Neural cell (in vitro differentiated cells): ENCODE measurements at regions not wholly inside any gene's neighbourhood (a gene's known extent, or its start where the extent isn't known, plus 50 kb on each side); places are given as distances from the start of the nearest gene placed in this dataset.

Experiments
- H2AFZ ChIP-seq: fragments of 200-600, 300-800 bp; sonication (generic), shearing (Covaris generic); 2 replicates; pipeline ENCODE4 v1.6.0; 2014; ENCODE audit warnings: low read depth, mild to moderate bottlenecking, antibody characterized with exemption, low read length, moderate library complexity
- H3F3A ChIP-seq: fragments of 200-600 bp; shearing (Covaris generic); 2 replicates; pipeline ENCODE4 v1.6.1; 2016; ENCODE audit warnings: mild to moderate bottlenecking, moderate library complexity, mixed read lengths, antibody characterized with exemption, low read length; ENCODE audit not compliant: insufficient read depth, poor library complexity, severe bottlenecking
- H3K27ac ChIP-seq: fragments of 200-600, 300-800 bp; sonication (generic), shearing (Covaris generic); 2 replicates; pipeline ENCODE4 v1.5.1; 2014; ENCODE audit warnings: mild to moderate bottlenecking, low read length, moderate library complexity
- H3K27me3 ChIP-seq: fragments of 300-800, 200-600 bp; sonication (generic), shearing (Covaris generic); 2 replicates; pipeline ENCODE4 v1.6.0; 2014; ENCODE audit warnings: mild to moderate bottlenecking, low read depth, low read length, moderate library complexity; ENCODE audit not compliant: insufficient read depth
- H3K36me3 ChIP-seq: fragments of 300-800, 200-600 bp; sonication (generic), shearing (Covaris generic); 2 replicates; pipeline ENCODE4 v1.5.1; 2014; ENCODE audit warnings: mild to moderate bottlenecking, antibody characterized with exemption, low read length, moderate library complexity; ENCODE audit not compliant: insufficient read depth
- H3K4me2 ChIP-seq: fragments of 300-800, 200-600 bp; sonication (generic), shearing (Covaris generic); 2 replicates; pipeline ENCODE4 v1.6.0; 2014; ENCODE audit warnings: mild to moderate bottlenecking, low read length
- H3K4me3 ChIP-seq: fragments of 300-800, 200-600 bp; sonication (generic), shearing (Covaris generic); 2 replicates; pipeline ENCODE4 v1.5.1; 2014; ENCODE audit warnings: mild to moderate bottlenecking, low read length, moderate library complexity
- H3K79me2 ChIP-seq: fragments of 200-600 bp; shearing (Covaris generic); replicated peaks from 2 replicates; pipeline ENCODE4 v1.6.0; 2014; ENCODE audit warnings: mild to moderate bottlenecking, low read length, moderate library complexity; ENCODE audit not compliant: insufficient read depth
- H3K9ac ChIP-seq: fragments of 300-800, 200-600 bp; sonication (generic), shearing (Covaris generic); 2 replicates; pipeline ENCODE4 v1.6.1; 2016; ENCODE audit warnings: mild to moderate bottlenecking, low read length, mixed read lengths
- H3K9me2 ChIP-seq: fragments of 200-600 bp; shearing (Covaris generic); 2 replicates; pipeline ENCODE4 v1.6.1; 2016; ENCODE audit warnings: mild to moderate bottlenecking, low read length, mixed read lengths; ENCODE audit not compliant: insufficient read depth
- H3K9me3 ChIP-seq: fragments of 200-600, 300-800 bp; sonication (generic), shearing (Covaris generic); 2 replicates; pipeline ENCODE4 v1.6.1; 2016; ENCODE audit warnings: mild to moderate bottlenecking, mixed run types, low read length, moderate library complexity, mixed read lengths
- H4K20me1 ChIP-seq: fragments of 200-600 bp; shearing (Covaris generic); 2 replicates; pipeline ENCODE4 v1.6.1; 2016; ENCODE audit warnings: mild to moderate bottlenecking, mixed run types; ENCODE audit not compliant: insufficient read depth
- EP300 ChIP-seq: fragments of 450-650 bp; conservative IDR thresholded peaks from 2 replicates; pipeline ENCODE4 v1.6.1; 2014; ENCODE audit warnings: antibody characterized with exemption, mild to moderate bottlenecking, moderate library complexity; ENCODE audit not compliant: poor library complexity, severe bottlenecking
- EZH2 ChIP-seq: fragments of 200-600, 300-800 bp; shearing (Covaris generic), sonication (generic); IDR thresholded peaks from 2 replicates; pipeline ENCODE4 v1.6.1; 2014; ENCODE audit warnings: antibody characterized with exemption, low read length, borderline replicate concordance, mild to moderate bottlenecking; ENCODE audit not compliant: insufficient read depth, poor library complexity, severe bottlenecking
- MXI1 ChIP-seq: fragments of 450-650 bp; conservative IDR thresholded peaks from 2 replicates; pipeline ENCODE4 v1.6.1; 2014; ENCODE audit warnings: antibody characterized with exemption, mild to moderate bottlenecking; ENCODE audit not compliant: poor library complexity, severe bottlenecking
- POLR2AphosphoS5 ChIP-seq: IDR thresholded peaks from 2 replicates; pipeline ENCODE4 v1.6.1; 2012
- RAD21 ChIP-seq: fragments of 450-650 bp; conservative IDR thresholded peaks from 2 replicates; pipeline ENCODE4 v1.6.1; 2014; ENCODE audit warnings: antibody characterized with exemption, mild to moderate bottlenecking, moderate library complexity
- SMC3 ChIP-seq: fragments of 450-650 bp; conservative IDR thresholded peaks from 2 replicates; pipeline ENCODE4 v1.6.1; 2014; ENCODE audit warnings: antibody characterized with exemption, mild to moderate bottlenecking, moderate library complexity; ENCODE audit not compliant: poor library complexity
- TAF1 ChIP-seq: IDR thresholded peaks from 2 replicates; pipeline ENCODE4 v1.6.1; 2012; ENCODE audit warnings: low read depth
- TF ChIP-seq, protein P1 (sequence below): IDR thresholded peaks from 2 replicates; pipeline ENCODE4 v1.6.1; 2012; ENCODE audit warnings: borderline replicate concordance
- TF ChIP-seq, protein P2 (sequence below): fragments of 450-650 bp; IDR thresholded peaks from 2 replicates; pipeline ENCODE4 v1.5.1; 2014; ENCODE audit warnings: antibody characterized with exemption, mild to moderate bottlenecking, moderate library complexity; ENCODE audit not compliant: poor library complexity, severe bottlenecking

DNA sequence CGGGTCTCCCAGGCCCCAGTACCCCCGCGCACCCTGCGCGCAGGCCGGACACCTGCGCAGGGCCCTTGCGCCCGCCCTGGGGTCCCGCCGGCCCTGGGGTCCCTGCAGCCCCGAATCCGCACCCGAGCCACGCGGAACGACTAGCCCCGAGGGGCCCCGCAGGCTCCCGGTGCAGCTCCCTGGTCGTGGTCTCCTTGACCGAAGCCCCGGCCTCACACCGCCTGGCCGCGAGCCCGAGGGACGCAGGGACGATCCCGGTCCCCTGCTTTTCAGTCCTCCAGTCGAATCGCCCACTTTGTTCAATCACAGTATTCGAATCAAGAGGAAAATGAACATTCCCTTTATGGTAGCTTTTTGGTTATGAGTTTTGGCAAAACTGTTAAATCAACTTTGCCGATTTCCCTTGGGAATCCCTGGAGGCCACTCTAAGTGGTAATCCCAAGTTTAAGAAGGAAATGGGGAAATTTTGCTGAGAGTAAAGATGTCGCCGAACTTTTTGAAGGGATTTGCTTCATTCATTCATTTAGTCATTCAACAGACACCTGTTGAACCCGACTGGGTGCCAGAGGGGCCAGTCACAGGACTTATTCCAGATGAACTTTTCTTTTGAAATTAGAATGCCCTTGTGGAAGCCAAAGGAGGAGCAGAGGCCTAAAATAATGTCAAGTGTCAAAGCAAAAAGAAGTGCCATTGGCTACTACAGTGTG lies 75.0 kb downstream of the ZIC5 start:
- H3K4me2 ChIP-seq, result no peak overlapping the region
- H3K9me3 ChIP-seq, result peaks cover 6% of the 10 kb centered on the region
- H3F3A ChIP-seq, result no peaks in the 10 kb centered on the region
- H3K27me3 ChIP-seq, result peaks cover 32% of the 10 kb centered on the region
- no peak overlapping the region for H2AFZ ChIP-seq
- no peaks in the 10 kb centered on the region for H3K79me2 ChIP-seq
- no peak overlapping the region for H3K27ac ChIP-seq
- H3K36me3 ChIP-seq, result no peaks in the 10 kb centered on the region
- no peak overlapping the region for H3K9ac ChIP-seq
- TF ChIP-seq POLR2AphosphoS5 (no peak), RAD21 (no peak), MXI1 (no peak), SMC3 (no peak), EP300 (no peak), EZH2 (no peak), TAF1 (no peak)
- TF ChIP-seq, protein P1, sequence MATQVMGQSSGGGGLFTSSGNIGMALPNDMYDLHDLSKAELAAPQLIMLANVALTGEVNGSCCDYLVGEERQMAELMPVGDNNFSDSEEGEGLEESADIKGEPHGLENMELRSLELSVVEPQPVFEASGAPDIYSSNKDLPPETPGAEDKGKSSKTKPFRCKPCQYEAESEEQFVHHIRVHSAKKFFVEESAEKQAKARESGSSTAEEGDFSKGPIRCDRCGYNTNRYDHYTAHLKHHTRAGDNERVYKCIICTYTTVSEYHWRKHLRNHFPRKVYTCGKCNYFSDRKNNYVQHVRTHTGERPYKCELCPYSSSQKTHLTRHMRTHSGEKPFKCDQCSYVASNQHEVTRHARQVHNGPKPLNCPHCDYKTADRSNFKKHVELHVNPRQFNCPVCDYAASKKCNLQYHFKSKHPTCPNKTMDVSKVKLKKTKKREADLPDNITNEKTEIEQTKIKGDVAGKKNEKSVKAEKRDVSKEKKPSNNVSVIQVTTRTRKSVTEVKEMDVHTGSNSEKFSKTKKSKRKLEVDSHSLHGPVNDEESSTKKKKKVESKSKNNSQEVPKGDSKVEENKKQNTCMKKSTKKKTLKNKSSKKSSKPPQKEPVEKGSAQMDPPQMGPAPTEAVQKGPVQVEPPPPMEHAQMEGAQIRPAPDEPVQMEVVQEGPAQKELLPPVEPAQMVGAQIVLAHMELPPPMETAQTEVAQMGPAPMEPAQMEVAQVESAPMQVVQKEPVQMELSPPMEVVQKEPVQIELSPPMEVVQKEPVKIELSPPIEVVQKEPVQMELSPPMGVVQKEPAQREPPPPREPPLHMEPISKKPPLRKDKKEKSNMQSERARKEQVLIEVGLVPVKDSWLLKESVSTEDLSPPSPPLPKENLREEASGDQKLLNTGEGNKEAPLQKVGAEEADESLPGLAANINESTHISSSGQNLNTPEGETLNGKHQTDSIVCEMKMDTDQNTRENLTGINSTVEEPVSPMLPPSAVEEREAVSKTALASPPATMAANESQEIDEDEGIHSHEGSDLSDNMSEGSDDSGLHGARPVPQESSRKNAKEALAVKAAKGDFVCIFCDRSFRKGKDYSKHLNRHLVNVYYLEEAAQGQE, result no peak
- TF ChIP-seq, protein P2, sequence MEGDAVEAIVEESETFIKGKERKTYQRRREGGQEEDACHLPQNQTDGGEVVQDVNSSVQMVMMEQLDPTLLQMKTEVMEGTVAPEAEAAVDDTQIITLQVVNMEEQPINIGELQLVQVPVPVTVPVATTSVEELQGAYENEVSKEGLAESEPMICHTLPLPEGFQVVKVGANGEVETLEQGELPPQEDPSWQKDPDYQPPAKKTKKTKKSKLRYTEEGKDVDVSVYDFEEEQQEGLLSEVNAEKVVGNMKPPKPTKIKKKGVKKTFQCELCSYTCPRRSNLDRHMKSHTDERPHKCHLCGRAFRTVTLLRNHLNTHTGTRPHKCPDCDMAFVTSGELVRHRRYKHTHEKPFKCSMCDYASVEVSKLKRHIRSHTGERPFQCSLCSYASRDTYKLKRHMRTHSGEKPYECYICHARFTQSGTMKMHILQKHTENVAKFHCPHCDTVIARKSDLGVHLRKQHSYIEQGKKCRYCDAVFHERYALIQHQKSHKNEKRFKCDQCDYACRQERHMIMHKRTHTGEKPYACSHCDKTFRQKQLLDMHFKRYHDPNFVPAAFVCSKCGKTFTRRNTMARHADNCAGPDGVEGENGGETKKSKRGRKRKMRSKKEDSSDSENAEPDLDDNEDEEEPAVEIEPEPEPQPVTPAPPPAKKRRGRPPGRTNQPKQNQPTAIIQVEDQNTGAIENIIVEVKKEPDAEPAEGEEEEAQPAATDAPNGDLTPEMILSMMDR, result no peak
- no peaks in the 10 kb centered on the region for H3K9me2 ChIP-seq
- no peak overlapping the region for H3K4me3 ChIP-seq
- no peaks in the 10 kb centered on the region for H4K20me1 ChIP-seq

DNA sequence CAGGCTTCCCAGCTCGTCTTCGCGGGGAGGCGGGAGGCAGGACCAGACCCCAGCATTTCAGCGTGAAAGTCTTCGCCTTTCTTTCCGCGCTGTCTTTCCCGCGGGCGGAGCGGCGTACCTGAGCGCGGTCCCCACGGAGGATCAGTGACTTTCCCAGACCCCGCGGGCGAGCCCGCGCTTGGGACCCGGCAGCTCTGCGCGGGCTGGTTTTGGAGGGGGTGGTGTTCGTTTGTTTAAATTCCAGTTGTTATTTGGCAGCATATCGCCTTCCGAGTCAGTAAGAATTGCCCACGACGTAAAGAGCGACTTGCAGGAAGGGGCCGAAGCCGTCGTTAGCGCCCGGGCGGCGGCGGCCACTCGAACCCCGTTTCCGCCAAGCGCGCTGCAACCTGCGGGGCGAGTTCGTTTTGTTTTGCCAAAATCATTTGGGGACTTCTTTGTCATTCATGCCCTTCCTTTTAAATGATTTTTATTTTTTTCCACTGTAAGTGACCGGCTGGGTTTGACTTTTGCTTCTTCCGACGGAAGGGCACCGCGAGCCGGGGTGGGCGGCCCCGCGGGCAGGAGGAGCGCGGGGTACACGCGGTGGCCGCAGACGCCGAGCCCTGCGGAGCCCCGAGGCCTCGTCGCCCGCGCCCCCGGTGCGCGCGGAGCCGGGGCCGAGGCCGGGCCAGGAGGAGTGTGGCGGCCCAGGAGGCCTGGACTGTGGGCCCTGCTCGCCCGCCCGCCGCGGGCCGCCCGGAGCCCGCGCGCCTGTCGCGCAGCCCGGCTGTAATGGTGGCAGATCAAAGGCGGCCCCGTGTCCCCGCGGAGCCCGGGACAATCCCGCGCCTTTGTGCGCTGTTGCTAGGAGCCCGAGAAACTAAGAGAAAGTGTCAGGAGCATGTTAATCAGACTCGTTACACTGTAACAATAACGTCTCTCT lies 75.9 kb downstream of the ZIC5 start:
- no peak overlapping the region for H3K9ac ChIP-seq
- no peak overlapping the region for H2AFZ ChIP-seq

More for the DNA sequence above, 75.9 kb downstream of the ZIC5 start:
- Histone ChIP-seq H3F3A (no peaks in the 10 kb centered on the region), H3K27me3 (peaks cover 35% of the 10 kb centered on the region), H3K27ac (no peak overlapping the region), H4K20me1 (no peaks in the 10 kb centered on the region), H3K79me2 (no peaks in the 10 kb centered on the region), H3K36me3 (no peaks in the 10 kb centered on the region), H3K9me3 (peaks cover 6% of the 10 kb centered on the region), H3K4me3 (no peak overlapping the region), H3K4me2 (no peak overlapping the region), H3K9me2 (no peaks in the 10 kb centered on the region)
- TF ChIP-seq, protein P2, result no peak
- TF ChIP-seq SMC3, result no peak
- no peak for TF ChIP-seq POLR2AphosphoS5
- TF ChIP-seq, protein P1, result no peak
- no peak for TF ChIP-seq RAD21
- TF ChIP-seq MXI1, result no peak
- no peak for TF ChIP-seq TAF1
